ENCODE measurements at regions not wholly inside any gene's neighbourhood (a gene's known extent, or its start where the extent isn't known, plus 50 kb on each side); places are given as distances from the start of the nearest gene placed in this dataset.

GRCh38 chr10:129085811-129086210 lies 381.2 kb upstream of the MGMT start:
- TF ChIP-seq CTCF (conservative IDR thresholded peaks at IDR 0.05; ENCODE audit: low read depth, low read length) (no peak), EZH2phosphoT487 (IDR thresholded peaks at IDR 0.05; ENCODE audit: borderline replicate concordance, low read length) (no peak), EZH2 (IDR thresholded peaks at IDR 0.05; ENCODE audit: low read length, unreplicated experiment) (no peak)

Data from PC-3 (cell line).